HEK293 (cell line): ENCODE measurements at regions not wholly inside any gene's neighbourhood (a gene's known extent, or its start where the extent isn't known, plus 50 kb on each side); places are given as distances from the start of the nearest gene placed in this dataset.

Experiments
- OSR2 ChIP-seq: fragments of 450-650 bp; formaldehyde crosslinking; IDR thresholded peaks from 2 replicates; pipeline ENCODE4 v1.5.1; 2016; ENCODE audit warnings: missing biosample characterization, missing genetic modification characterization
- TF ChIP-seq, protein P1 (sequence below): fragments of 450-650 bp; formaldehyde crosslinking; IDR thresholded peaks from 2 replicates; pipeline ENCODE4 v1.5.1; 2016; ENCODE audit warnings: missing biosample characterization, missing genetic modification characterization, low read depth

DNA sequence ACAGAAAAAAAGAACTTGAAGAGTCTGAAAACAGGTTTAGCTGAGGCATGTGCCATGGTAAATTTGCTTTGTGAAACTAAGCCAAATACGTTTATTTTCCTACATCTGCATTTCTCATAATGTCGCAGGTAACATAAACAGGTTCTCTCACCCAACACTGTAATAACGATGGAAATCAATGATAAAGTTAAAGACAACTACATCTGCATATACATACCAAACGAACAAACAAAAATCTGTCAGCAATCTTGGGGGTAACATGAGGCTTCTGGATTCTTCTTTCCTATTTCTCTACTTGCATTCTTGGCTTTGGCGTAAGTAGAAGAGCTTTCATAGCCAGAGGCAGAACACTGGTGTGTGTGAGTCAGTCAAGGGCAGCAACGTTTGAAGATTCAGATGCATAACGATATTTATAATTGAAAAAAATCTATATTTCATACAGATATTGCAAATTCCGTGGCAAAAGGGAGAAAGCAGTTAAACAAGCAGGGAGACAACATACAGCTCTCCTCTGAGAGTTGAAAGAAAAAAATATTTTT, 195.1 kb downstream of the EDN1 start:
- TF ChIP-seq OSR2 (tag by site-specific recombination), result no peak
- TF ChIP-seq, protein P1, sequence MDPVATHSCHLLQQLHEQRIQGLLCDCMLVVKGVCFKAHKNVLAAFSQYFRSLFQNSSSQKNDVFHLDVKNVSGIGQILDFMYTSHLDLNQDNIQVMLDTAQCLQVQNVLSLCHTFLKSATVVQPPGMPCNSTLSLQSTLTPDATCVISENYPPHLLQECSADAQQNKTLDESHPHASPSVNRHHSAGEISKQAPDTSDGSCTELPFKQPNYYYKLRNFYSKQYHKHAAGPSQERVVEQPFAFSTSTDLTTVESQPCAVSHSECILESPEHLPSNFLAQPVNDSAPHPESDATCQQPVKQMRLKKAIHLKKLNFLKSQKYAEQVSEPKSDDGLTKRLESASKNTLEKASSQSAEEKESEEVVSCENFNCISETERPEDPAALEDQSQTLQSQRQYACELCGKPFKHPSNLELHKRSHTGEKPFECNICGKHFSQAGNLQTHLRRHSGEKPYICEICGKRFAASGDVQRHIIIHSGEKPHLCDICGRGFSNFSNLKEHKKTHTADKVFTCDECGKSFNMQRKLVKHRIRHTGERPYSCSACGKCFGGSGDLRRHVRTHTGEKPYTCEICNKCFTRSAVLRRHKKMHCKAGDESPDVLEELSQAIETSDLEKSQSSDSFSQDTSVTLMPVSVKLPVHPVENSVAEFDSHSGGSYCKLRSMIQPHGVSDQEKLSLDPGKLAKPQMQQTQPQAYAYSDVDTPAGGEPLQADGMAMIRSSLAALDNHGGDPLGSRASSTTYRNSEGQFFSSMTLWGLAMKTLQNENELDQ (tag by site-specific recombination), result no peak
